DMS79 treated with DMSO at 0.1 percent for 48 hours (cell line): ENCODE measurements at regions not wholly inside any gene's neighbourhood (a gene's known extent, or its start where the extent isn't known, plus 50 kb on each side); places are given as distances from the start of the nearest gene placed in this dataset.
"Not testable (repeated sequence)": the region's sequence is repeated elsewhere in the genome, so short reads cannot be mapped to it uniquely, and the experiment has no call there.

Source experiments
- DNase-seq: peaks from one replicate; lab custom pipeline; 2025; lab: John Stamatoyannopoulos, UW

- DNase-seq = no peak
These were observed 117.7 kb downstream of the PCDH7 start for GRCh38 chr4:30837861-30838260.

- DNase-seq = no peak
These were observed 118.2 kb downstream of the PCDH7 start for GRCh38 chr4:30838331-30838730.

- DNase-seq = no peak
These were observed 119.7 kb downstream of the PCDH7 start for GRCh38 chr4:30839583-30840520.

GRCh38 chr4:30840571-30840970 is 120.4 kb downstream of the PCDH7 start:
- DNase-seq = no peak

GRCh38 chr4:30842142-30842541 is 122.0 kb downstream of the PCDH7 start:
- DNase-seq = no peak

- DNase-seq = no peak
These were observed 122.5 kb downstream of the PCDH7 start for GRCh38 chr4:30842689-30843088.

GRCh38 chr4:30844861-30845582 is 124.9 kb downstream of the PCDH7 start:
- no peak for DNase-seq

- DNase-seq = no peak
These were observed 127.0 kb downstream of the PCDH7 start for GRCh38 chr4:30847167-30847566.

- DNase-seq = no peak
These were observed 127.8 kb downstream of the PCDH7 start for GRCh38 chr4:30847958-30848357.

GRCh38 chr4:30854531-30854930 is 134.4 kb downstream of the PCDH7 start:
- DNase-seq = no peak

GRCh38 chr4:30855232-30855631 is 135.1 kb downstream of the PCDH7 start:
- DNase-seq = no peak

GRCh38 chr4:30856795-30857564 is 136.8 kb downstream of the PCDH7 start:
- DNase-seq = no peak

GRCh38 chr4:30860978-30861377 is 140.8 kb downstream of the PCDH7 start:
- DNase-seq = no peak

GRCh38 chr4:30862196-30862595 is 142.0 kb downstream of the PCDH7 start:
- no peak for DNase-seq

GRCh38 chr4:30863021-30863420 is 142.9 kb downstream of the PCDH7 start:
- no peak for DNase-seq

- no peak for DNase-seq
These were observed 145.5 kb downstream of the PCDH7 start for GRCh38 chr4:30865691-30866090.

GRCh38 chr4:30866346-30866745 is 146.2 kb downstream of the PCDH7 start:
- no peak for DNase-seq

GRCh38 chr4:30866907-30867306 is 146.7 kb downstream of the PCDH7 start:
- DNase-seq = no peak

GRCh38 chr4:30867427-30867826 is 147.3 kb downstream of the PCDH7 start:
- no peak for DNase-seq

GRCh38 chr4:30868111-30868895 is 148.1 kb downstream of the PCDH7 start:
- no peak for DNase-seq

- DNase-seq = not testable (repeated sequence)
These were observed 149.2 kb downstream of the PCDH7 start for GRCh38 chr4:30869387-30869786.

- no peak for DNase-seq
These were observed 150.3 kb downstream of the PCDH7 start for GRCh38 chr4:30870513-30870912.
